Natural killer cell treated with Interleukin-12 subunit alpha and Interleukin-12 subunit beta and Interleukin-15 and Interleukin-18, amount 100 ng/mL, for 72 hours (primary cell): ENCODE measurements at regions not wholly inside any gene's neighbourhood (a gene's known extent, or its start where the extent isn't known, plus 50 kb on each side); places are given as distances from the start of the nearest gene placed in this dataset.

Experiments
- ATAC-seq, 2 donors: fragments of 150-1000 bp; cut with Tn5 transposase in 1 of 2; sonication (Bioruptor Pico), chemical (Tn5 transposase) in 1 of 2; 2 replicates each; pipeline ENCODE4 v1.10.0; 2021
- DNase-seq: peaks from one replicate; pipeline ENCODE4 v3.0.0; 2022; ENCODE audit warnings: low spot score
- H3K27ac Mint-ChIP-seq, 2 donors: 1 replicate in 1 of 2; 2 replicates in 1 of 2; pipeline ENCODE4 v1.8.0; 2022; ENCODE audit warnings: mixed read lengths in 2 of 2, mild to moderate bottlenecking in 1 of 2, moderate library complexity in 1 of 2
- H3K27me3 Mint-ChIP-seq, 2 donors: 1 replicate in 1 of 2; 2 replicates in 1 of 2; pipeline ENCODE4 v1.8.0; 2022; ENCODE audit warnings: mixed read lengths in 2 of 2
- H3K36me3 Mint-ChIP-seq: one replicate; pipeline ENCODE4 v1.8.0; 2022; ENCODE audit warnings: mixed read lengths
- H3K4me1 Mint-ChIP-seq, 2 donors: 1 replicate in 1 of 2; 2 replicates in 1 of 2; pipeline ENCODE4 v1.8.0; 2022; ENCODE audit warnings: low read depth in 2 of 2, mixed read lengths in 2 of 2, mild to moderate bottlenecking in 1 of 2
- H3K4me3 Mint-ChIP-seq: one replicate; pipeline ENCODE4 v1.8.0; 2022; ENCODE audit warnings: mixed read lengths
- H3K9me3 Mint-ChIP-seq: 2 replicates; pipeline ENCODE4 v1.8.0; 2022; ENCODE audit warnings: mixed read lengths

DNA sequence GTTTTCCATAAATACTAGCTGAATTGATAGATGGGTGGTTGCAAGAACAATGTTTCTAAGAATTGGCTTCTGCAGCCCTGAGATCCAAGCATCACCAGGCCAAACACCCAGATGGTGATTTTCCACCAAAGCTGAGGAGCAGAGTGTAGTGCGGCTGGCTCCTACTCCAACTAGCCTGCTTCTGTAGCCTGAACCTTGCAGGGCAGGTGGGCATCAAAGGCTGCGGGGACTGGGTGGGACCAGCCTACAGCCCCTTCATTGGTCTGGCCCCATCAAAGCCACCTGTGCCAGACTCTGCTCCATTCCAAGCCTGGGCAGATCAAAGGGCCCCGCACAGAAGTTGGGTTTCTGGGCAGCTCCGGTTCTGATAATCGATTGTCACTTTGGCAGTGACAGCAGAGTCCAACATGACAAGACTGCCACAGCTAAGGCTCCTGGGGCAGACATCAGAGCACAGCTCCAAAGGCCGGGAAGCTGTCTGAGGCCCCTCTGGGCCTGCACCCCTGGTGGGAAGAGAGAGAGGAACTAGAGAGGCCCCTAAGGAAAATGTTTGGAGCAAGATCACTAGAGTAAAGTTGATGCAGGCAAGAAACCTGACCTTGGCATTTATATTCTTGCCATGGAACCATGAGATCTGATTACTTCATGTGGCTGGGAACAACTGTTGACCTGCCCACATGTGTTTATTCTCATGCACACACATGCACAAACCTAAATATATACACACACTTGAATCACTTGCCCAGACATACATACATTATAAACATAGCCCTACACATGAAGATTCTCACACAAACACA lies 582.9 kb downstream of the INSC start:
- DNase-seq (no peak), ATAC-seq (no peak)
- H3K4me3 Mint-ChIP-seq: no peak overlapping the region
- H3K4me1 Mint-ChIP-seq: no peaks in the 10 kb centered on the region
- no peaks in the 10 kb centered on the region for H3K27me3 Mint-ChIP-seq
- H3K36me3 Mint-ChIP-seq: no peaks in the 10 kb centered on the region
- no peaks in the 10 kb centered on the region for H3K9me3 Mint-ChIP-seq
- no peak overlapping the region for H3K27ac Mint-ChIP-seq

DNA sequence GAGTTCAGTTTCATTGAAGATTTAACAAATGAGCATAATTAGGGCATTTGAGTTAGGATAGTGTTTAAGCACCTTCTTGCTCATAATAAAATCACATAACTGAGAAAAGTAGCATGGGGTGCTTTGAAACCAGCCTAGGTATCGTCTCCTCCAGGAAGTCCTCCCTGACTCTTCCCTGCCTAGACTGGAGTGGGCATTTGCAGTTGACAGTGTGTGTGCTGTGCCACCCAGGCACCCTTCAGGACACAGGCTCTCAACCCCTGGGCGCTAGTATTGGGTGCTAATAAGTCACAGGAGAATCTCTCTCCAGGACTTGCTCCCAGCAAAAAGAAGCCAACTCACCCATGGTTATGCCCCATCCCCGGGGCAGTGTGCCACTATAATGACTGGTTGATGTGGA lies 584.1 kb downstream of the INSC start:
- DNase-seq: no peak
- Mint-ChIP-seq H3K4me1 (no peaks in the 10 kb centered on the region), H3K4me3 (no peak overlapping the region), H3K27me3 (no peaks in the 10 kb centered on the region), H3K36me3 (no peaks in the 10 kb centered on the region), H3K9me3 (no peaks in the 10 kb centered on the region), H3K27ac (no peak overlapping the region)
- no peak for ATAC-seq

DNA sequence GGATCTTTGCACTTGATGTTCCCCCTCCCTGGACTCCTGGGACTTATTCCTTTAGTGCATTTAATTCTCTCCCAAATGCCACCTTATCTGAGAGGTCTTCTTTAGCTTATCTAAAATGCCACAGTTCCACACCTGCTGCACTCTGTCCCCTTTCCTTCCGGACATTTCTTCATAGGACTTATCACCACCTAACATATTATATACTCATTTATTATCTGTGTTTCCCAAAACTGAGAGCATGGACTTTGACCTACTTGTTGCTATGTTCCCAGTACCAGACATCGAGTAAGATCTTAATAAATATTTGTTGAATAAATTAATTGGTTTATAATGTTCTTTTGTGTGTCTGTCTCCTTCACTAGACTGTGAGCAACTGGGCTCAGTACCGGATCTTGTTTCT lies 585.3 kb downstream of the INSC start:
- Mint-ChIP-seq H3K4me1 (no peaks in the 10 kb centered on the region), H3K27me3 (no peaks in the 10 kb centered on the region), H3K4me3 (no peak overlapping the region), H3K27ac (no peak overlapping the region), H3K9me3 (no peaks in the 10 kb centered on the region), H3K36me3 (no peaks in the 10 kb centered on the region)
- no peak for ATAC-seq
- no peak for DNase-seq

DNA sequence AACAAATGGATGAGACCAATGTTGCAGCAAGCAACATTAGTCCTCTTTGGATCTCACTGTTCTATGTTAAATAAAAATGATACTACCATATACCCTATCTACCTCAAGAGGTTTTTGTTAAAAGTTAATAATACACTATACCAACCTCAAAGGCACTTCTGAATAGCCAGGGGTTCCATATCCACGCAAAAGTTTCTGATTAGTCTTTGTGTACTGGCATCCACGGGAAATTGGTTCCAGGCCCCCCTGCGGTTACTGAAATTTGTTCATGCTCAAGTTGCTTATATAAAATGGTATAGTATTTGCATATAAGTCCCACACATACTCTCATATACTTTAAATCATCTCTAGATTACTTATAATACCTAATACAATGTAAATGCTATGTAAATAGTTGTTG lies 585.7 kb downstream of the INSC start:
- no peak for DNase-seq
- Mint-ChIP-seq H3K27me3 (no peaks in the 10 kb centered on the region), H3K36me3 (no peaks in the 10 kb centered on the region), H3K9me3 (no peaks in the 10 kb centered on the region), H3K4me1 (no peaks in the 10 kb centered on the region), H3K4me3 (no peak overlapping the region), H3K27ac (no peak overlapping the region)
- ATAC-seq: no peak

DNA sequence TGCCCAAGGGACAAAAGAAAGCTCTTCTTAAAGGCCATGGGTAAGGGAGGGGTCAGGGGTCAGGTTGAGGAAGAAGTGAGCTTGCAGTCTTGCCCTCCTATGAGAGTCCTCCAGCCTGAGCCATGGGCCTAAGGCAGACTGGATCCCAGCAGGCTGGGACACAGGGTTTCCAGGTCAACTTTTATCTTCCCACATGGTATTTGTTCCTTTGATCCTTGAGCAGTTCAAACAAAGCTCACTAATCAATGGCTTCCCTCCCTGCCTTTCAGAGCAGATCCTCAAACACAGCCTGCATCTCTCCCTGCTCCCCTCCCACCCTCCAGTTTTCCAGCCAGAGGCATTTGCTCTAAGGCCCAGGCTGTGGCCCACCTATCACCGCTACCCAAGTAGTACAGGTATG lies 589.3 kb downstream of the INSC start:
- H3K4me1 Mint-ChIP-seq: no peaks in the 10 kb centered on the region
- no peaks in the 10 kb centered on the region for H3K27me3 Mint-ChIP-seq
- no peaks in the 10 kb centered on the region for H3K36me3 Mint-ChIP-seq
- DNase-seq (no peak), ATAC-seq (no peak)
- no peak overlapping the region for H3K27ac Mint-ChIP-seq
- no peaks in the 10 kb centered on the region for H3K9me3 Mint-ChIP-seq
- no peak overlapping the region for H3K4me3 Mint-ChIP-seq

DNA sequence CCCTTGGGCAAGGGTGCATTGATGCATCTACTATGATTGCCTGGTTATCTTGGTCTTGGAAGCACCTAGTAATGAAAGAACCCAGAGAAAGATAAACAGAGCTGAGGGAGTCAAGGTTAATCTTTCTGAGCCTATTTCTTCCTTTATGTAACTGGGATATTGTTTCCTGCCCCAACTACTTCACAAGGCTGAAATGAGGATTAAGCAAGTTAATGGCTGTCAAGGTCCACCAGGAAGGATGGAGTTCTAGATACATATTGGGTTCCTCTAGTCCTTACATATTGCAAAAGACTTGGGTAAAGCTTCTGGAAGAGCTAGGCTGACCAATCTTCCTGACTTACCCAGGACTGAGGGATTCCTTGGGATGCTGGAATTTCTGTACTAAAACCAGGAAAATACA lies 589.8 kb downstream of the INSC start:
- H3K9me3 Mint-ChIP-seq: no peaks in the 10 kb centered on the region
- no peak overlapping the region for H3K27ac Mint-ChIP-seq
- H3K4me3 Mint-ChIP-seq: no peak overlapping the region
- no peaks in the 10 kb centered on the region for H3K27me3 Mint-ChIP-seq
- H3K36me3 Mint-ChIP-seq: no peaks in the 10 kb centered on the region
- DNase-seq (no peak), ATAC-seq (no peak)
- H3K4me1 Mint-ChIP-seq: no peaks in the 10 kb centered on the region

DNA sequence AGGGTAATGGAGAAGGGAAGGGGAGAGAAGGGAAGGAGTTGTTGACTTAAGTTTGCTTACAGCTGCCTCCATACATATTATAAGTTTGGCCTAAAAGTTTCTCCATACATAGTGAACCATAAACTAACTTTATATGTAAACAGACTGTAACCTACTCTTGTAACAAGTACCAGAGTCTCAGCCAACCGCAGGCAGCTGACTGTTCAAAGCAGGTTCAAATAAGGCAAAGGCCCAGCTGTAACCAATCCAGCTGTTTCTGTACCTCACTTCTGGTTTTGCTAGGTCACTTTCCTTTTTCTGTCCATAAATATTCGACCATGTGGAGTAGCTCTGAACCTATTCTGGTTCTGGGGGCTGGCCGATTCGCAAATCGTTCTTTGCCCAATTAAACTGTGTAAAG lies 591.2 kb downstream of the INSC start:
- Mint-ChIP-seq H3K9me3 (no peaks in the 10 kb centered on the region), H3K4me3 (no peak overlapping the region), H3K4me1 (no peaks in the 10 kb centered on the region), H3K27me3 (no peaks in the 10 kb centered on the region), H3K36me3 (no peaks in the 10 kb centered on the region), H3K27ac (no peak overlapping the region)
- DNase-seq (no peak), ATAC-seq (no peak)

DNA sequence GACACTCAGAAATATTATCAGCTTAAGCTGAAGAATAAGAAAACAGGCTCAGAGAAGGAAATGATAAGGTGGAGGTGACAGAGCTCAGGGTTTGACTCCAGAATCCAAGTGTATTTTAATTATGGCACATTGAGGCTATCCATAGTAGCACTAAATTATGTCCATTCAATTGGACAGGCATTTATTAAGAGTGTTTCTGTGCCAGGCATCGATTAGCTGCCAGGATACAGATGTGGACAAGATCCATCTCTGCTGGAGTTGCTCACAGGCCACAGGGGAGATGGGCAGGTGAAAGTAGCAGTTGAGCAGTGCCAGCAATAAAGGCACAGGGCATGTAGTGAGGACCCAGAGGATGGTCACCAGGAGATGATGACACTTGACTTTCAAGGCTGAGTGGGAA lies 592.5 kb downstream of the INSC start:
- Mint-ChIP-seq H3K9me3 (no peaks in the 10 kb centered on the region), H3K27ac (no peak overlapping the region)

DNA sequence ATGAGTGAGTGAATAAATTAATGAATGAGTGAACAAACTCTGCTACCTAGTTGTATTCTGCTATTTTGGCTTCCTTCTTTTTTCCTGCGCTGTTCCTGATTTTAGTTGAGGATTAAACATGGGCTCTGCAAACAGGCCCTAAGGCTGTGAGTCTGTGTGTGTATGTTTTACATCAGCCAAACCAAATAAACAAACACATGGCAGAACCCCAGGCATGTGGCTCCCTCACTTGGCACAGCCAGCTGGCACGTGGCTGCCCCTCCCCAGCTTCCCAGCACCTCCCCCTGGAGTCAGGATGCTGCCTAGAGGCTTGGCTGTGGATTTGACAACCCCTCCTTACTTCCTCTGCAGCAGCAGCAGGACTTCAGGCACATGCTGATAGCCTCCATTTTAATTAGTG lies 593.2 kb downstream of the INSC start:
- no peak overlapping the region for H3K4me3 Mint-ChIP-seq
- ATAC-seq (no peak), DNase-seq (no peak)
- H3K4me1 Mint-ChIP-seq: no peaks in the 10 kb centered on the region
- no peaks in the 10 kb centered on the region for H3K27me3 Mint-ChIP-seq
- no peaks in the 10 kb centered on the region for H3K9me3 Mint-ChIP-seq
- H3K36me3 Mint-ChIP-seq: no peaks in the 10 kb centered on the region
- no peak overlapping the region for H3K27ac Mint-ChIP-seq

More for the DNA sequence above, 592.5 kb downstream of the INSC start:
- no peak for ATAC-seq
- H3K36me3 Mint-ChIP-seq: no peaks in the 10 kb centered on the region
- no peaks in the 10 kb centered on the region for H3K4me1 Mint-ChIP-seq
- DNase-seq: no peak
- no peak overlapping the region for H3K4me3 Mint-ChIP-seq
- H3K27me3 Mint-ChIP-seq: no peaks in the 10 kb centered on the region

DNA sequence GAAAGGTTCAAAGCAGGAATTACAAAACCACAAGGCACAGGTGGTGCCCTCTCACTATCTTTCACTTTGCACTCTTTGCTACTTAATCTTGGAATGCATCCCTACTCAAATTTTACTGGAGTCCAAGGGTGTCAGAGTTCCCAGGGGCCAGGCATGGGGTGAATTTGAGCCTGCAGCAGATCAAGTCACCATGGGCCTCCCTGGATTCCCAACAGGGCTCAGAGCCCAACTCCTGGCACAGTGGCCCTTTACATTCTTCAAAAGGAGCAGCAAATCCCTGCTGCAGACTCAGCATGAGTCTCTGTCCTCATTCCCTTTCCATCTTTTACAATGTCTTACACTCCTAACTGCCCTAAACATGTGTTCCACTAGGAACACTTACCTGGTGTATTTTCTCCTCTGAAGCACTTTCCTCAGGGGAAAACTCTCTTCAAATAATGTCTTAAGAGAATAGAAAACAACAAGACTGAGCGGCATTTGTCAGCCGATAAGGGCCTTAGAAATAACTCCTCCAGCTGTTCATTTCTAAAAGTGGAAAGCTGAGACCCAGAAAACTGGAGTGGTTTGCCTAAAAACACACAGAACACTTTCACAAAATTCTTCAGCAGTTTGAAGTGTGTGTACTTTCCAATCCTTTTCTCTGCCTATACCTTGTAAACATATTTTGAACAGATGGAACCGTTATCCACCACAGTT lies 596.0 kb downstream of the INSC start:
- H3K4me1 Mint-ChIP-seq: no peaks in the 10 kb centered on the region
- H3K27me3 Mint-ChIP-seq: no peaks in the 10 kb centered on the region
- ATAC-seq: no peak
- no peak overlapping the region for H3K4me3 Mint-ChIP-seq
- DNase-seq: no peak
- H3K9me3 Mint-ChIP-seq: no peaks in the 10 kb centered on the region
- no peak overlapping the region for H3K27ac Mint-ChIP-seq
- H3K36me3 Mint-ChIP-seq: no peaks in the 10 kb centered on the region

DNA sequence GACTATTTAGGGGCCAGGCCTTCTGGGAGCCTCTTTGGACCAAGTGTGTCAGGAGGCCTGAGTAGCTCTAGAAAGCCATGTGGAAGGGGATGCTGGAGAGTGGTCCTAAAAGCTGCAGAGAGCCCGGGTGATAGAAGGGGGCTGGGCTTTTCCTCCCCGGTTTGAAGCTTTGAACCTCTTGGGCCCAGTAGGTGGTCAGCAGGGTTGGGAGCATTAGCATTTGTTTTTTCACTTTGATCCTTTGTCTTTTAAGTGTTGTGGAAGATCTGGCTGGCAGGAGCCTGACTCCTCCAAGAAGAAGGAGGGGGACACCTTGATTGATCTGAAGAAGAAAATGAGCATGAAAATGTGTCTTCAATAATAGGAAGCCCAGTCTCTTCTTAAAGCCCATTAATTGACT lies 596.6 kb downstream of the INSC start:
- no peaks in the 10 kb centered on the region for H3K9me3 Mint-ChIP-seq
- H3K4me3 Mint-ChIP-seq: no peak overlapping the region
- no peaks in the 10 kb centered on the region for H3K36me3 Mint-ChIP-seq
- DNase-seq: no peak
- H3K27ac Mint-ChIP-seq: no peak overlapping the region
- H3K27me3 Mint-ChIP-seq: no peaks in the 10 kb centered on the region
- H3K4me1 Mint-ChIP-seq: no peaks in the 10 kb centered on the region
- ATAC-seq: no peak

DNA sequence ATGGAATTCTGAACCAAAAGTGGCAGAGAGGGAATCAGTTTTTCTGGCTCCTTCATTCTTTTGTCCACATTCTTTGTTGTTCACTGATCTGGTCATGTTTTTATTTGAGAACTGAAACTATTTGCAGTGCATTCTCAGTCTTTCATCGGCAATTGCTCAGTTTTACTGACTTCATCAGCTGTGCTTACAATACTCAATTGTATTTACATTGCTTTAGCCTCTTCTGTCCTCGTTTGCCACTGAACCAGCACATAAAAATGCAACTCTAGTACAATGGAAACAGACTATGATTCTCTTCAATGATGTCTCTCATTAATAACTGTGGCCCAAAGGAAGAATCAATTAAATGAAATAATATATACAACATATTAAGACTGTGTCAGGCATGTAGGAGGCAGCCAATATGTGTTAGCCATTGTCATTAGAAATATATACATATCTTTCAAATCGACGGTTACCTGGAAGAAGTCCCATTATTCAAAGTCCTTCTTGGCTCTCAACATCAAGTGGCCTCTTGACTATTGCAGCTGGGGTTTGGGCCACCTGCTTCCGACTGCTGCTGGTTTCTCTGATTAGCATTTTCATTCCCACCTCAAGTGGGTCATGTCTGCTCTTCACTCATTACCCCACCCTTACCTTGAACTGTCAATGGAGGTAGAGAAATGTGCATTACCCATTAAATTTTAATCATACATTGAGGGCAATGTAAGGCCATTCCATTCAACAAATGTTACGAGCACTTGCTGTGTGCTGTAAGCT lies 600.1 kb downstream of the INSC start:
- no peak for ATAC-seq
- H3K4me3 Mint-ChIP-seq: no peak overlapping the region
- no peaks in the 10 kb centered on the region for H3K36me3 Mint-ChIP-seq
- no peak for DNase-seq
- no peak overlapping the region for H3K27ac Mint-ChIP-seq
- H3K9me3 Mint-ChIP-seq: no peaks in the 10 kb centered on the region
- H3K27me3 Mint-ChIP-seq: no peaks in the 10 kb centered on the region
- H3K4me1 Mint-ChIP-seq: no peaks in the 10 kb centered on the region

DNA sequence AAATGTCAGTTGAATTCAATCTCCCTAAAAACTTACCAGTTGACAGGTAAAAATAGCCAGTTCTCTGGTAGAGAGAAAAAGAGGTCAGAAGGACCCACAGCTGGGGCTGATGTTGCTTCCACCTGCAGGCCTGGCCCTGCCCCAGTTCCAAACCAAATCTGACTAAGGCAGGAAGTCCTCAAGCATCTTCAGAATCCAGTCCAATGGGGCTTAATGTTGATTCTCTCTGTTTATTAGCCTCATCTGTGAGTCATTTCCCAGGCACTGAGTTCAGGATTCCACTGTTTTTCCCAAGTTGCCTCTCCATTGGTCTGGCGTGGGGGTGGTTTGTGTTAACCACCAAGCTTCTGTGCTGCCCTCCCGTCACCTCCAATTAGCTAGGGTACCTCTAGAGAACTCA lies 601.8 kb downstream of the INSC start:
- no peaks in the 10 kb centered on the region for H3K4me1 Mint-ChIP-seq
- no peaks in the 10 kb centered on the region for H3K36me3 Mint-ChIP-seq
- ATAC-seq: no peak
- H3K27ac Mint-ChIP-seq: no peak overlapping the region
- H3K4me3 Mint-ChIP-seq: no peak overlapping the region
- DNase-seq: no peak
- H3K27me3 Mint-ChIP-seq: no peaks in the 10 kb centered on the region
- no peaks in the 10 kb centered on the region for H3K9me3 Mint-ChIP-seq

DNA sequence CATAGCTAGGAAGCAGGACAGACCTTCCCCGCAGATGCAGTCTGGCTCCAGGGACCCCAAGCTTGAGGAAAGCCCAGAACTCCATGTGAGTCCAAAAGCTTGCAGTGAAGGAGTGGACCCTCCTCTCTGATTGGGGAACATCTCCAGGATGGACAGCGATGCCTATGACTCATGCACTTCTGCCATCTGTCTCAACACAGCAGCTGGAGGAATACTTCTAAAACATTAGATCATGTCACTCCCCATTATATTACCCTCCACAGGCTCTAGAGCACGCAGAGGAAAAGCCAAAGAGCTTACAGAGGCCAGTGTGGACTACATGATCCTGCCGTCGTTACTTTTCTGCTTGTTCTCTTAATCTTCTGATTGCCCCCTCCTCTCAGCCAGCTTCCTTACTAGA lies 605.7 kb downstream of the INSC start:
- ATAC-seq (no peak), DNase-seq (no peak)
- H3K27me3 Mint-ChIP-seq: no peaks in the 10 kb centered on the region
- no peaks in the 10 kb centered on the region for H3K4me1 Mint-ChIP-seq
- H3K27ac Mint-ChIP-seq: no peak overlapping the region
- no peaks in the 10 kb centered on the region for H3K36me3 Mint-ChIP-seq
- no peak overlapping the region for H3K4me3 Mint-ChIP-seq
- no peaks in the 10 kb centered on the region for H3K9me3 Mint-ChIP-seq
